Uterus (tissue), 3 donors: ENCODE measurements at regions not wholly inside any gene's neighbourhood (a gene's known extent, or its start where the extent isn't known, plus 50 kb on each side); places are given as distances from the start of the nearest gene placed in this dataset.

Experiments used
- DNase-seq, 2 donors: peaks; one replicate each; pipeline ENCODE4 v3.0.0-alpha.2; 2019 to 2020
- H3K27ac ChIP-seq, 2 donors: fragments of 200-600 bp; sonication (generic); 1 replicate in 1 of 2; 2 replicates in 1 of 2; pipeline ENCODE4 v1.5.1; 2016 to 2018
- H3K27me3 ChIP-seq, 2 donors: fragments of 200-600 bp; sonication (generic); one replicate each; pipeline ENCODE4 v1.5.1; 2018 to 2019; ENCODE audit warnings: control low read depth in 1 of 2
- H3K36me3 ChIP-seq, 2 donors: fragments of 200-600 bp; sonication (generic); one replicate each; pipeline ENCODE4 v1.5.1; 2019; ENCODE audit warnings: control low read depth in 1 of 2
- H3K4me1 ChIP-seq, 2 donors: fragments of 200-600 bp; sonication (generic); one replicate each; pipeline ENCODE4 v1.5.1; 2018 to 2019; ENCODE audit warnings: control low read depth in 1 of 2
- H3K4me3 ChIP-seq, 2 donors: fragments of 200-600 bp; sonication (generic); 1 replicate in 1 of 2; 2 replicates in 1 of 2; pipeline ENCODE4 v1.5.1; 2018 to 2019; ENCODE audit warnings: mild to moderate bottlenecking in 1 of 2
- H3K9me3 ChIP-seq, 2 donors: fragments of 200-600 bp; sonication (generic); one replicate each; pipeline ENCODE4 v1.5.1; 2019; ENCODE audit warnings: control low read depth in 1 of 2
- CTCF ChIP-seq, 4 experiments: fragments of 200-600 bp in 2 of 4; fragments of 450-650 bp in 2 of 4; sonication (generic) in 2 of 4; IDR thresholded peaks; one replicate each; pipeline ENCODE4 v1.5.1; 2016 to 2019; ENCODE audit warnings: antibody characterized with exemption in 4 of 4, mild to moderate bottlenecking in 2 of 4, moderate library complexity in 1 of 4
- POLR2A ChIP-seq, 2 donors: fragments of 450-650 bp; IDR thresholded peaks; one replicate each; pipeline ENCODE4 v1.6.1; 2016; ENCODE audit warnings: antibody characterized with exemption in 2 of 2, mild to moderate bottlenecking in 1 of 2, moderate library complexity in 1 of 2
- intact Hi-C: fragments of 100-400 bp; cut with DNase I; formaldehyde crosslinking; loops from one replicate; pipeline ENCODE4 v1.15.1; 2023; ENCODE audit warnings: low total_unique reads
- donor health status: DM: yes; HTN: yes; CAD: no.

DNA sequence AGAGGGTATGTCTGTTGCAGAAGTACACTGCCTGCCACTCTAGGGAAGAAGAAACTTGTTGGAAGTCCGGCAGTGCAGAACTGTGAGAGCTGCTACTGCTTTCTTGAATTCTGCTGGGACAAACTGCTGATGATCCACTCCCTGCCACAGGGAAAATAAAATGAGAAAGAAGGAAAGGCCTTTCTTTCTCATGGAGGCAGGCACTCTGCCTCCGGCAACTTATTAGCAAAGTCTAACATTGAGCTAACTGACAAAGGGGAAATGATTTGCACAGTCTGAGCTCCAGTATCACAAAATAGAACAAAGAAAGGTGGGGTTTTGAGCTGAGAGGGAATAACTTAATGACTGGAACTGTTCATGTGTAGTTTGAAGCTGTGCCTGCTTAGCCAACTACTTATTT is 134.6 kb downstream of the AASDHPPT start:
- DNase-seq: no peak
- intact Hi-C loops: no loop called here
- H3K4me1 ChIP-seq: no peaks in the 10 kb centered on the region
- TF ChIP-seq CTCF (IDR thresholded peaks at IDR 0.05): no peak
- TF ChIP-seq POLR2A (IDR thresholded peaks at IDR 0.05): no peak
- no peaks in the 10 kb centered on the region for H3K9me3 ChIP-seq
- no peaks in the 10 kb centered on the region for H3K27me3 ChIP-seq
- no peak overlapping the region for H3K27ac ChIP-seq
- H3K4me3 ChIP-seq: no peak overlapping the region
- no peaks in the 10 kb centered on the region for H3K36me3 ChIP-seq

- no peaks in the 10 kb centered on the region for H3K27me3 ChIP-seq
- no peak for DNase-seq
- no peaks in the 10 kb centered on the region for H3K9me3 ChIP-seq
- H3K4me3 ChIP-seq: no peak overlapping the region
- no peak for TF ChIP-seq CTCF (IDR thresholded peaks at IDR 0.05)
- no peak for TF ChIP-seq POLR2A (IDR thresholded peaks at IDR 0.05)
- H3K36me3 ChIP-seq: no peaks in the 10 kb centered on the region
- H3K4me1 ChIP-seq: no peaks in the 10 kb centered on the region
- intact Hi-C loops: no loop called here
- H3K27ac ChIP-seq: no peak overlapping the region
These were observed 138.8 kb downstream of the AASDHPPT start for GRCh38 chr11:106216281-106216680.

DNA sequence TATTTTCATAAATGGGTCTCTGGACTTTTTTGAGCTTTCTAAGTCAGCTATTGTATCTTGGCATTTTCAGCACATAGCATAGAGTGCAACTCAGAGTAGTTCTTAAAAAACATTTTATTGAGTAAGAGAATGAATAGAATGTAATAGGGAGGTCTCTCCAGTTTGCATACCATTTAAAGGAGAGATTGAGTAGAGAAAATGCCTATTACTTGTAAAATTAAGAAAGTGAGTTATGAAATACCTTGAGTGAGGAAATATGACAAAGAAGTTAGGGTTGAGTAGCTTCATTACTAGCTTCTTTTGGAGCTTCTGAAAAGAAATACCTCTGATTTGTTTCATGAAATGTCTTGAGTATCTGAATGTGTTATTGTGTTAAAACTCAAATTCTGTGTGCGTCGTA is 140.0 kb downstream of the AASDHPPT start:
- intact Hi-C loops: no loop called here
- Histone ChIP-seq H3K9me3 (no peaks in the 10 kb centered on the region), H3K4me1 (no peaks in the 10 kb centered on the region), H3K27ac (no peak overlapping the region), H3K27me3 (no peaks in the 10 kb centered on the region), H3K36me3 (no peaks in the 10 kb centered on the region), H3K4me3 (no peak overlapping the region)
- no peak for DNase-seq
- TF ChIP-seq CTCF (IDR thresholded peaks at IDR 0.05) (no peak), POLR2A (IDR thresholded peaks at IDR 0.05) (no peak)

GRCh38 chr11:106218106-106218505 is 140.6 kb downstream of the AASDHPPT start:
- no peak for DNase-seq
- Histone ChIP-seq H3K4me1 (no peaks in the 10 kb centered on the region), H3K4me3 (no peak overlapping the region), H3K27me3 (no peaks in the 10 kb centered on the region), H3K27ac (no peak overlapping the region), H3K36me3 (no peaks in the 10 kb centered on the region), H3K9me3 (no peaks in the 10 kb centered on the region)
- intact Hi-C loops: no loop called here
- TF ChIP-seq POLR2A (IDR thresholded peaks at IDR 0.05) (no peak), CTCF (IDR thresholded peaks at IDR 0.05) (no peak)

DNA sequence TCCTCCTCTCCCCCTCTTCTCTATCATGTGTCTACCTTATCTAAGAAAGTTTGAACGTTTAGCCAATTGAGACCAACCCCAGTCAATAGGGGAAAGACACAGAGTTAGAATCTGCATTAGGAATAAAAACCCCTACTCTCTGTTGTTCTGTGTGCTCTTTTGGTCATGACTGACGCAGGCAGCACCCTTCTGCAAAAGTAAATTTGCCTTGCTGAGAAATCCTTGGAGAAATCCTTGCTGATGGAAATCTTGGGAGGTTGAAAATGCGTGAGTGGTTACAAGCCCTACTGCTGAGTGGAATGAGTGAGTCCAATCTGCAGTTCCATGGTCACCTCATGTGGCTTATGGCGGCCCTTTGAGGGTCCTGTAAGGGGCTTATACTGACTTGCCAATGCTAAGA is 145.2 kb downstream of the AASDHPPT start:
- no peaks in the 10 kb centered on the region for H3K27me3 ChIP-seq
- no peak overlapping the region for H3K27ac ChIP-seq
- no peaks in the 10 kb centered on the region for H3K9me3 ChIP-seq
- no peaks in the 10 kb centered on the region for H3K36me3 ChIP-seq
- H3K4me1 ChIP-seq: no peaks in the 10 kb centered on the region
- no peak for DNase-seq
- no peak overlapping the region for H3K4me3 ChIP-seq
- intact Hi-C loops: no loop called here
- TF ChIP-seq CTCF (IDR thresholded peaks at IDR 0.05) (no peak), POLR2A (IDR thresholded peaks at IDR 0.05) (no peak)
